Body of pancreas (tissue), 4 donors: ENCODE measurements at regions not wholly inside any gene's neighbourhood (a gene's known extent, or its start where the extent isn't known, plus 50 kb on each side); places are given as distances from the start of the nearest gene placed in this dataset.

Experiments used
- ATAC-seq: fragments of 150-250 bp; one replicate; pipeline ENCODE4 v1.9.1; 2016
- DNase-seq, 4 donors: peaks; one replicate each; pipeline ENCODE4 v3.0.0-alpha.2; 2019
- H3K27ac ChIP-seq, 4 donors: fragments of 200-600 bp; sonication (generic); 1 replicate in 3 of 4; 2 replicates in 1 of 4; pipeline versions ENCODE4 v1.5.1 to v1.6.1; 2016 to 2019; ENCODE audit warnings: mild to moderate bottlenecking in 1 of 4, mixed read lengths in 1 of 4, moderate library complexity in 1 of 4
- H3K27me3 ChIP-seq, 2 donors: fragments of 200-600 bp; sonication (generic); one replicate each; pipeline ENCODE4 v1.6.0; 2016; ENCODE audit warnings: mild to moderate bottlenecking in 1 of 2
- H3K36me3 ChIP-seq, 2 donors: fragments of 200-600 bp; sonication (generic); replicated peaks in 1 of 2; 2 replicates each; pipeline ENCODE4 v1.5.1; 2016; ENCODE audit warnings: low read depth in 2 of 2; ENCODE audit not compliant: insufficient read depth in 1 of 2
- H3K4me1 ChIP-seq: fragments of 200-600 bp; sonication (generic); one replicate; pipeline ENCODE4 v1.6.0; 2016
- H3K4me3 ChIP-seq, 2 donors: fragments of 200-600 bp; sonication (generic); 1 replicate in 1 of 2; 2 replicates in 1 of 2; pipeline ENCODE4 v1.5.1; 2016 to 2019
- H3K9me3 ChIP-seq, 3 donors: fragments of 200-600 bp; sonication (generic); 1 replicate in 2 of 3; 2 replicates in 1 of 3; pipeline ENCODE4 v1.5.1; 2016
- CTCF ChIP-seq, 7 experiments: fragments of 450-650 bp in 4 of 7; fragments of 200-600 bp in 3 of 7; sonication (generic) in 3 of 7; IDR thresholded peaks; one replicate each; pipeline ENCODE4 v1.5.1; 2016 to 2019; ENCODE audit warnings: antibody characterized with exemption in 7 of 7
- POLR2A ChIP-seq, 3 donors: fragments of 450-650 bp; IDR thresholded peaks; one replicate each; pipeline ENCODE4 v1.6.1; 2016; ENCODE audit warnings: antibody characterized with exemption in 3 of 3, mild to moderate bottlenecking in 2 of 3
- WGBS, 2 donors: methylation state at CpG; one replicate each; pipeline ENCODE4 v1.1.5; 2017; 5-methylcytosine and 5-hydroxymethylcytosine counted together
- intact Hi-C: fragments of 100-400 bp; cut with DNase I; formaldehyde crosslinking; loops from one replicate; pipeline ENCODE4 v1.15.1; 2023

- H3K36me3 ChIP-seq, result no peaks in the 10 kb centered on the region
- ATAC-seq (no peak), DNase-seq (peak; percentile 12 to 29 (median 16))
- TF ChIP-seq CTCF (IDR thresholded peaks at IDR 0.05), result no peak
- TF ChIP-seq POLR2A (IDR thresholded peaks at IDR 0.05), result no peak
- 6 to 9% methylated on average over 1 of the region's 1 CpG for WGBS, 2 donors
- peaks cover 7% of the 10 kb centered on the region for H3K4me1 ChIP-seq
- no peak overlapping the region for H3K4me3 ChIP-seq
- no peaks in the 10 kb centered on the region for H3K27me3 ChIP-seq
- H3K9me3 ChIP-seq, result no peaks in the 10 kb centered on the region
- intact Hi-C loops, result no loop called here
- H3K27ac ChIP-seq, result no peak overlapping the region
Observed at GRCh38 chr4:11585506-11585905, 156.8 kb upstream of the HS3ST1 start.

- no peak for TF ChIP-seq CTCF (IDR thresholded peaks at IDR 0.05)
- Histone ChIP-seq H3K27me3 (no peaks in the 10 kb centered on the region), H3K9me3 (no peaks in the 10 kb centered on the region), H3K27ac (no peak overlapping the region), H3K4me1 (no peaks in the 10 kb centered on the region), H3K4me3 (no peak overlapping the region), H3K36me3 (no peaks in the 10 kb centered on the region)
- no peak for DNase-seq
- ATAC-seq, result no peak
- intact Hi-C loops, result no loop called here
Observed at GRCh38 chr4:11568511-11568910, 139.8 kb upstream of the HS3ST1 start.

- intact Hi-C loops, result no loop called here
- Histone ChIP-seq H3K4me3 (no peak overlapping the region), H3K4me1 (no peaks in the 10 kb centered on the region), H3K27ac (no peak overlapping the region), H3K27me3 (no peaks in the 10 kb centered on the region), H3K9me3 (no peaks in the 10 kb centered on the region), H3K36me3 (no peaks in the 10 kb centered on the region)
- ATAC-seq (no peak), DNase-seq (no peak)
- 32 to 39% methylated on average over 2 of the region's 2 CpGs for WGBS, 2 donors
- no peak for TF ChIP-seq CTCF (IDR thresholded peaks at IDR 0.05)
- TF ChIP-seq POLR2A (IDR thresholded peaks at IDR 0.05), result no peak
Observed at GRCh38 chr4:11566444-11567022, 137.8 kb upstream of the HS3ST1 start.

GRCh38 chr4:11565899-11566298, 137.2 kb upstream of the HS3ST1 start:
- Histone ChIP-seq H3K4me1 (no peaks in the 10 kb centered on the region), H3K36me3 (no peaks in the 10 kb centered on the region), H3K27ac (no peak overlapping the region), H3K27me3 (no peaks in the 10 kb centered on the region), H3K4me3 (no peak overlapping the region), H3K9me3 (no peaks in the 10 kb centered on the region)
- 56 to 59% methylated on average over 2 of the region's 2 CpGs for WGBS, 2 donors
- intact Hi-C loops, result no loop called here
- TF ChIP-seq CTCF (IDR thresholded peaks at IDR 0.05) (no peak), POLR2A (IDR thresholded peaks at IDR 0.05) (no peak)
- DNase-seq, result no peak
- ATAC-seq, result no peak

GRCh38 chr4:11565213-11565612, 136.5 kb upstream of the HS3ST1 start:
- intact Hi-C loops, result no loop called here

More at GRCh38 chr4:11565213-11565612, 136.5 kb upstream of the HS3ST1 start:
- no peak for TF ChIP-seq POLR2A (IDR thresholded peaks at IDR 0.05)
- no peak for TF ChIP-seq CTCF (IDR thresholded peaks at IDR 0.05)
- Histone ChIP-seq H3K9me3 (no peaks in the 10 kb centered on the region), H3K27ac (no peak overlapping the region), H3K4me3 (no peak overlapping the region), H3K27me3 (no peaks in the 10 kb centered on the region), H3K4me1 (no peaks in the 10 kb centered on the region), H3K36me3 (no peaks in the 10 kb centered on the region)
- ATAC-seq (no peak), DNase-seq (no peak)
- 38 to 50% methylated on average over 1 of the region's 1 CpG for WGBS, 2 donors
